AG04450 (cell line): ENCODE measurements at regions not wholly inside any gene's neighbourhood (a gene's known extent, or its start where the extent isn't known, plus 50 kb on each side); places are given as distances from the start of the nearest gene placed in this dataset.

Experiments
- CTCF ChIA-PET: fragments of 300-600, 350-600 bp; formaldehyde crosslinking; extraction: SDS; loops from one replicate; lab custom pipeline; 2022; ENCODE audit warnings: antibody characterized with exemption, inconsistent platforms; lab: Charles Lee
- POLR2A ChIA-PET: fragments of 350-600 bp; formaldehyde crosslinking; extraction: SDS; loops from one replicate; lab custom pipeline; 2021; ENCODE audit warnings: antibody characterized with exemption, inconsistent platforms; lab: Yijun Ruan, JAX
- DNase-seq: peaks from one replicate; pipeline ENCODE4 v3.0.0-alpha.2; 2011; ENCODE audit warnings: low read depth, low spot score
- H3K27ac ChIP-seq: one replicate; pipeline ENCODE4 v1.5.1; 2012; ENCODE audit warnings: low read depth, low read length, control low read depth
- H3K27me3 ChIP-seq: one replicate; pipeline ENCODE4 v1.6.0; 2012; ENCODE audit warnings: low read length; ENCODE audit not compliant: control insufficient read depth, insufficient read depth
- H3K4me3 ChIP-seq: 2 replicates; pipeline ENCODE4 v1.5.1; 2011; ENCODE audit warnings: mild to moderate bottlenecking, low read depth, low read length, control low read depth
- H3K9me3 ChIP-seq: 2 replicates; pipeline ENCODE4 v1.5.1; 2012; ENCODE audit warnings: low read length; ENCODE audit not compliant: control insufficient read depth, insufficient read depth
- CTCF ChIP-seq: IDR thresholded peaks from 2 replicates; pipeline ENCODE4 v1.5.1; 2011; ENCODE audit warnings: low read depth, low read length, control low read depth, inconsistent platforms

- ChIA-PET POLR2A (no interaction called here), CTCF (no interaction called here)
- Histone ChIP-seq H3K27ac (no peak overlapping the region), H3K9me3 (no peaks in the 10 kb centered on the region), H3K4me3 (no peak overlapping the region), H3K27me3 (no peaks in the 10 kb centered on the region)
- no peak for DNase-seq
- no peak for TF ChIP-seq CTCF
Measured at GRCh38 chr18:46402396-46402795, 254.6 kb downstream of the LOXHD1 start.

DNA sequence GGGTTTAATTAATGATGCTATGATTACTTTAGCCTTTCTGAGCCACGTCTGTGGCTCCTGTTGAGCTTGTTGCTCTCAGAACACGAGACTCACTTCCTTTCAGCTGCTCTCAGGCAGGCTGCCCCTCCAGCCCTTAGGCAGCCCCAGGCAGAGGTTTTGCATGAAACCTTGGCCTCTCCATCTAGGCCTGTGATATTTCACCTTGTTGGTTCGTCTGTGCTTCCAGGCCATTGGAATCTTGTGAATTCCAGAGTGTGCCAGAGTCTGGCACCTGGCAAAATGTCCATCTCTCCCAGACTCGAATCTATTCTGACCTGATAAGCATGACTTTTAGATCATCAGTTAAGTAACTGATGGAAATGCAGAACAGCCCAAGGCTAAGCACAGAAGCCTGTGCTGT lies 254.1 kb downstream of the LOXHD1 start:
- DNase-seq: no peak
- no peaks in the 10 kb centered on the region for H3K9me3 ChIP-seq
- ChIA-PET CTCF (no interaction called here), POLR2A (no interaction called here)
- H3K4me3 ChIP-seq: no peak overlapping the region
- TF ChIP-seq CTCF: no peak
- H3K27me3 ChIP-seq: no peaks in the 10 kb centered on the region
- H3K27ac ChIP-seq: no peak overlapping the region

- DNase-seq: no peak
- Histone ChIP-seq H3K9me3 (no peaks in the 10 kb centered on the region), H3K27me3 (no peaks in the 10 kb centered on the region), H3K27ac (no peak overlapping the region), H3K4me3 (no peak overlapping the region)
- CTCF ChIA-PET: no interaction called here
- POLR2A ChIA-PET: no interaction called here
- TF ChIP-seq CTCF: no peak
Measured at GRCh38 chr18:46405832-46406538, 251.0 kb downstream of the LOXHD1 start.

DNA sequence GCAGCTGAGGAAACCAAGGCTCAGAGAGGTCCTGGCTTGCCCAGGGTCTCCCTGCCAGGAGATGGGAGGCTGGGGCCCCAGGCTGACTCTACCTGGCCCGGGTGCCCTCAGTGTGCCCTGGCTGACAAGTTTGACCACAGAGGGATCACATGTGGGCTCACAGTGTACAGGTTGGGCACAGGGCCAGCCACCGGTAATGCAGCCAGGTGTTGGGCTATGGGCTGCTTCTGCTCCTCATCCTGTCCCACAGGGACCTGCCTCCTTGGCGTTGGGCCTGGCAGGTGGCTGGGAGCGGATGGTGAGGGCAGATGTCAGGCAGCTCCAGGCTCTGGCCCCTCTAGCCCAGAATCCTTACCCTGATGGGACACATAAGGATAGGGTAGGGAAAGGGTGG lies 250.5 kb downstream of the LOXHD1 start:
- no peak overlapping the region for H3K27ac ChIP-seq
- ChIA-PET POLR2A (no interaction called here), CTCF (no interaction called here)

More for the DNA sequence above, 250.5 kb downstream of the LOXHD1 start:
- H3K4me3 ChIP-seq: no peak overlapping the region
- DNase-seq: no peak
- no peaks in the 10 kb centered on the region for H3K9me3 ChIP-seq
- H3K27me3 ChIP-seq: no peaks in the 10 kb centered on the region
- TF ChIP-seq CTCF: no peak
